SK-MEL-5 (cell line): ENCODE measurements at regions not wholly inside any gene's neighbourhood (a gene's known extent, or its start where the extent isn't known, plus 50 kb on each side); places are given as distances from the start of the nearest gene placed in this dataset.

Experiments
- DNase-seq: peaks from one replicate; pipeline ENCODE4 v3.0.0-alpha.2; 2016; ENCODE audit warnings: low read depth, low spot score
- in situ Hi-C: cut with HindIII; loops from 2 replicates; pipeline ENCODE4 v1.10.0; 2016; ENCODE audit warnings: low sequenced_read_pairs, high pct_unique_total_duplicates, low pct_unique_long_range_greater_than_20kb

- DNase-seq, result no peak
Observed at GRCh38 chr10:121080281-121080891, 229.2 kb downstream of the WDR11 start.

GRCh38 chr10:121081306-121081705, 230.1 kb downstream of the WDR11 start:
- in situ Hi-C loops, result no loop called here
- DNase-seq, result no peak

More at GRCh38 chr10:121080281-121080891, 229.2 kb downstream of the WDR11 start:
- in situ Hi-C loops, result no loop called here

GRCh38 chr10:121082984-121083383, 231.8 kb downstream of the WDR11 start:
- in situ Hi-C loops, result no loop called here
- DNase-seq, result no peak

GRCh38 chr10:121084016-121084674, 233.0 kb downstream of the WDR11 start:
- no peak for DNase-seq
- in situ Hi-C loops, result no loop called here

GRCh38 chr10:121084675-121085070, 233.5 kb downstream of the WDR11 start:
- no peak for DNase-seq
- in situ Hi-C loops, result no loop called here

- DNase-seq, result no peak
- in situ Hi-C loops, result no loop called here
Observed at GRCh38 chr10:121085367-121085766, 234.2 kb downstream of the WDR11 start.

- in situ Hi-C loops, result no loop called here
- no peak for DNase-seq
Observed at GRCh38 chr10:121087129-121087528, 236.0 kb downstream of the WDR11 start.

GRCh38 chr10:121087688-121088087, 236.5 kb downstream of the WDR11 start:
- DNase-seq, result no peak
- in situ Hi-C loops, result no loop called here

GRCh38 chr10:121088524-121088923, 237.4 kb downstream of the WDR11 start:
- peak; percentile 16 for DNase-seq
- in situ Hi-C loops, result no loop called here

GRCh38 chr10:121089434-121089833, 238.3 kb downstream of the WDR11 start:
- in situ Hi-C loops, result no loop called here
- no peak for DNase-seq

GRCh38 chr10:121091961-121092719, 241.0 kb downstream of the WDR11 start:
- in situ Hi-C loops, result no loop called here
- DNase-seq, result no peak

GRCh38 chr10:121092720-121093095, 241.5 kb downstream of the WDR11 start:
- no peak for DNase-seq
- in situ Hi-C loops, result no loop called here

- DNase-seq, result peak; percentile 10
- in situ Hi-C loops, result no loop called here
Observed at GRCh38 chr10:121096617-121097431, 245.7 kb downstream of the WDR11 start.

GRCh38 chr10:121098211-121098610, 247.0 kb downstream of the WDR11 start:
- no peak for DNase-seq
- in situ Hi-C loops, result no loop called here

- no peak for DNase-seq
- in situ Hi-C loops, result no loop called here
Observed at GRCh38 chr10:121098751-121099150, 247.6 kb downstream of the WDR11 start.

GRCh38 chr10:121099181-121099580, 248.0 kb downstream of the WDR11 start:
- no peak for DNase-seq
- in situ Hi-C loops, result no loop called here

GRCh38 chr10:121099592-121099991, 248.4 kb downstream of the WDR11 start:
- in situ Hi-C loops, result no loop called here
- DNase-seq, result no peak

GRCh38 chr10:121101561-121101960, 250.4 kb downstream of the WDR11 start:
- in situ Hi-C loops, result no loop called here
- no peak for DNase-seq
